GM19463 (cell line): ENCODE measurements at regions not wholly inside any gene's neighbourhood (a gene's known extent, or its start where the extent isn't known, plus 50 kb on each side); places are given as distances from the start of the nearest gene placed in this dataset.

ENCODE experiments used
- ATAC-seq: cut with Tn5 transposase; IDR thresholded peaks from one replicate; pipeline ENCODE4 v1.9.1; 2021; ENCODE audit warnings: mild to moderate bottlenecking, moderate library complexity; ENCODE audit not compliant: unreplicated experiment

GRCh38 chr12:90333939-90334338 lies 621.0 kb downstream of the CCER1 start:
- ATAC-seq: no peak

- ATAC-seq: no peak
Observed at GRCh38 chr12:90333424-90333823, 621.6 kb downstream of the CCER1 start.

- ATAC-seq: no peak
Observed at GRCh38 chr12:90331821-90332220, 623.2 kb downstream of the CCER1 start.

GRCh38 chr12:90331262-90331661 lies 622.6 kb upstream of the ATP2B1 start:
- ATAC-seq: no peak

GRCh38 chr12:90327793-90328743 lies 619.4 kb upstream of the ATP2B1 start:
- ATAC-seq: no peak

GRCh38 chr12:90323217-90323616 lies 614.6 kb upstream of the ATP2B1 start:
- ATAC-seq: no peak

GRCh38 chr12:90322006-90322405 lies 613.4 kb upstream of the ATP2B1 start:
- no peak for ATAC-seq

- ATAC-seq: no peak
Observed at GRCh38 chr12:90321369-90321768, 612.7 kb upstream of the ATP2B1 start.

GRCh38 chr12:90311561-90311960 lies 602.9 kb upstream of the ATP2B1 start:
- ATAC-seq: no peak

- ATAC-seq: no peak
Observed at GRCh38 chr12:90305379-90305778, 596.7 kb upstream of the ATP2B1 start.

- ATAC-seq: no peak
Observed at GRCh38 chr12:90304231-90304630, 595.6 kb upstream of the ATP2B1 start.

- no peak for ATAC-seq
Observed at GRCh38 chr12:90303771-90304170, 595.1 kb upstream of the ATP2B1 start.

- no peak for ATAC-seq
Observed at GRCh38 chr12:90301561-90302133, 593.0 kb upstream of the ATP2B1 start.

- no peak for ATAC-seq
Observed at GRCh38 chr12:90301095-90301494, 592.5 kb upstream of the ATP2B1 start.

- ATAC-seq: no peak
Observed at GRCh38 chr12:90299666-90300065, 591.0 kb upstream of the ATP2B1 start.

GRCh38 chr12:90299121-90299520 lies 590.5 kb upstream of the ATP2B1 start:
- peak; percentile 99 for ATAC-seq

- ATAC-seq: no peak
Observed at GRCh38 chr12:90298289-90298948, 589.8 kb upstream of the ATP2B1 start.

GRCh38 chr12:90295858-90296257 lies 587.2 kb upstream of the ATP2B1 start:
- no peak for ATAC-seq

GRCh38 chr12:90292183-90292582 lies 583.5 kb upstream of the ATP2B1 start:
- no peak for ATAC-seq

- no peak for ATAC-seq
Observed at GRCh38 chr12:90290980-90291975, 582.6 kb upstream of the ATP2B1 start.

- no peak for ATAC-seq
Observed at GRCh38 chr12:90287585-90287984, 578.9 kb upstream of the ATP2B1 start.
